ENCODE measurements at regions not wholly inside any gene's neighbourhood (a gene's known extent, or its start where the extent isn't known, plus 50 kb on each side); places are given as distances from the start of the nearest gene placed in this dataset.

GRCh38 chr12:15033641-15034040 lies 60.8 kb downstream of the PDE6H start (continued):
- TF ChIP-seq ZNF281 (CRISPR knock-in tag; IDR thresholded peaks at IDR 0.05) (no peak), ETV6 (CRISPR knock-in tag; IDR thresholded peaks at IDR 0.05) (no peak), ATF3 (CRISPR knock-in tag; conservative IDR thresholded peaks at IDR 0.05) (no peak)

- Mint-ChIP-seq H3K4me1 (peaks cover 37% of the 10 kb centered on the region), H3K9me3 (peaks cover 14% of the 10 kb centered on the region), H3K27ac (no peak overlapping the region), H3K4me3 (no peak overlapping the region), H3K36me3 (0 out of 2 replicates have a peak, but pooled peaks cover 2% of the 10 kb centered on the region), H3K27me3 (ENCODE audit: low read depth) (no peaks in the 10 kb centered on the region)
- no peak for ATAC-seq
- DNase-seq (ENCODE audit: low spot score): no peak
- ChIA-PET POLR2A (interaction anchor here (0.5 to 1.1 kb wide), 2 partner anchors 10 to 261 kb away, joined by 3 to 9 read pairs; a partner anchor contains a TSS), CTCF (interaction anchor here (2.2 kb wide), 1 partner anchor 99 kb away, joined by 6 read pairs; no protein-coding TSS in a partner anchor)
- TF ChIP-seq ZNF317 (CRISPR knock-in tag; IDR thresholded peaks at IDR 0.05; ENCODE audit: borderline replicate concordance, low read depth) (no peak), NFE2L1 (CRISPR knock-in tag; IDR thresholded peaks at IDR 0.05) (no peak), GRHL2 (CRISPR knock-in tag; IDR thresholded peaks at IDR 0.05; ENCODE audit: insufficient replicate concordance, severe bottlenecking) (no peak), ZNF121 (CRISPR knock-in tag; IDR thresholded peaks at IDR 0.05) (no peak), SOX15 (CRISPR knock-in tag; IDR thresholded peaks at IDR 0.05) (no peak), ERG (CRISPR knock-in tag; IDR thresholded peaks at IDR 0.05) (no peak), ARID4B (CRISPR knock-in tag; IDR thresholded peaks at IDR 0.05; ENCODE audit: borderline replicate concordance) (no peak), ZNF263 (CRISPR knock-in tag; IDR thresholded peaks at IDR 0.05; ENCODE audit: low read depth) (no peak), ZNF396 (CRISPR knock-in tag; IDR thresholded peaks at IDR 0.05; ENCODE audit: borderline replicate concordance) (no peak), E2F1 (CRISPR knock-in tag; IDR thresholded peaks at IDR 0.05) (no peak), TP53 (CRISPR knock-in tag; IDR thresholded peaks at IDR 0.05) (no peak), NFATC4 (CRISPR knock-in tag; IDR thresholded peaks at IDR 0.05) (no peak), EMX1 (CRISPR knock-in tag; IDR thresholded peaks at IDR 0.05) (no peak), FOXK1 (CRISPR knock-in tag; IDR thresholded peaks at IDR 0.05) (no peak), TEAD1 (CRISPR knock-in tag; IDR thresholded peaks at IDR 0.05) (no peak)
These were observed 62.3 kb downstream of the PDE6H start for GRCh38 chr12:15035185-15035584.
